Mesendoderm (in vitro differentiated cells): ENCODE measurements at regions not wholly inside any gene's neighbourhood (a gene's known extent, or its start where the extent isn't known, plus 50 kb on each side); places are given as distances from the start of the nearest gene placed in this dataset.
A peak's percentile ranks its signal among the peaks of the same experiment; 100 is the strongest.

Source experiments
- DNase-seq: peaks from one replicate; pipeline ENCODE4 v3.0.0; 2013
- H2AK5ac ChIP-seq: 2 replicates; pipeline ENCODE4 v1.6.1; 2013; ENCODE audit warnings: low read length, inconsistent platforms
- H2BK120ac ChIP-seq: 2 replicates; pipeline ENCODE4 v1.6.1; 2013; ENCODE audit warnings: low read depth, mild to moderate bottlenecking, low read length, moderate library complexity, mixed read lengths
- H2BK15ac ChIP-seq: replicated peaks from 2 replicates; pipeline ENCODE4 v1.6.1; 2013; ENCODE audit warnings: low read depth, mild to moderate bottlenecking, moderate library complexity
- H2BK5ac ChIP-seq: 2 replicates; pipeline ENCODE4 v1.6.1; 2013; ENCODE audit warnings: low read length, inconsistent platforms
- H3K18ac ChIP-seq: 2 replicates; pipeline ENCODE4 v1.6.1; 2013; ENCODE audit warnings: mild to moderate bottlenecking, low read length, mixed read lengths
- H3K23ac ChIP-seq: one replicate; pipeline ENCODE4 v1.6.1; 2013; ENCODE audit warnings: low read length
- H3K27ac ChIP-seq: 2 replicates; pipeline ENCODE4 v1.5.1; 2013; ENCODE audit warnings: low read depth, mild to moderate bottlenecking, inconsistent platforms, low read length, moderate library complexity
- H3K27me3 ChIP-seq: 2 replicates; pipeline ENCODE4 v1.6.1; 2013; ENCODE audit warnings: low read length, control low read depth, mild to moderate bottlenecking, inconsistent platforms; ENCODE audit not compliant: insufficient read depth, poor library complexity
- H3K36me3 ChIP-seq: 2 replicates; pipeline ENCODE4 v1.6.1; 2013; ENCODE audit warnings: low read length, inconsistent platforms; ENCODE audit not compliant: control insufficient read depth, insufficient read depth
- H3K4ac ChIP-seq: one replicate; pipeline ENCODE4 v1.6.1; 2013; ENCODE audit warnings: low read depth, mild to moderate bottlenecking, low read length, moderate library complexity
- H3K4me1 ChIP-seq: 2 replicates; pipeline ENCODE4 v1.6.1; 2013; ENCODE audit warnings: low read depth, low read length, inconsistent platforms; ENCODE audit not compliant: control insufficient read depth
- H3K4me2 ChIP-seq: 2 replicates; pipeline ENCODE4 v1.6.1; 2013; ENCODE audit warnings: low read length
- H3K4me3 ChIP-seq: 2 replicates; pipeline ENCODE4 v1.5.1; 2013; ENCODE audit warnings: mild to moderate bottlenecking, low read length
- H3K56ac ChIP-seq: one replicate; pipeline ENCODE4 v1.6.1; 2013; ENCODE audit warnings: low read length
- H3K79me1 ChIP-seq: 2 replicates; pipeline ENCODE4 v1.6.1; 2013; ENCODE audit warnings: low read length, inconsistent platforms
- H3K79me2 ChIP-seq: 2 replicates; pipeline ENCODE4 v1.6.1; 2013; ENCODE audit warnings: mild to moderate bottlenecking, low read length; ENCODE audit not compliant: control insufficient read depth, insufficient read depth
- H3K9ac ChIP-seq: 2 replicates; pipeline ENCODE4 v1.6.1; 2013; ENCODE audit warnings: low read length, inconsistent platforms
- H4K5ac ChIP-seq: one replicate; pipeline ENCODE4 v1.6.1; 2013; ENCODE audit warnings: low read length
- H4K8ac ChIP-seq: one replicate; pipeline ENCODE4 v1.6.1; 2013; ENCODE audit warnings: low read depth, mild to moderate bottlenecking, control low read depth, low read length, moderate library complexity
- WGBS: extraction: QIAGEN DNeasy Blood & Tissue Kit; methylation state at CpG from one replicate; pipeline ENCODE4 v1.1.7; 2013; ENCODE audit warnings: low lambda C conversion rate, missing lambda C conversion rate; ENCODE audit not compliant: insufficient coverage; ENCODE audit errors: extremely low coverage; 5-methylcytosine and 5-hydroxymethylcytosine counted together

- Histone ChIP-seq H3K4me3 (no peak overlapping the region), H3K27me3 (no peaks in the 10 kb centered on the region), H3K79me1 (no peaks in the 10 kb centered on the region), H3K27ac (no peak overlapping the region), H3K4me2 (no peak overlapping the region), H3K36me3 (no peaks in the 10 kb centered on the region), H3K4me1 (peaks cover 3% of the 10 kb centered on the region), H3K23ac (no peak overlapping the region), H2BK5ac (no peak overlapping the region), H2AK5ac (peak overlapping the region; percentile 55), H3K56ac (peak overlapping the region; percentile 19), H2BK15ac (no peak overlapping the region), H3K4ac (no peak overlapping the region), H3K18ac (no peak overlapping the region), H4K8ac (no peak overlapping the region), H2BK120ac (no peak overlapping the region), H3K79me2 (no peaks in the 10 kb centered on the region), H4K5ac (no peak overlapping the region), H3K9ac (no peak overlapping the region)
- no peak for DNase-seq
- no CpG with 5 or more reads among the region's 3 CpGs for WGBS
These were observed 190.8 kb downstream of the FOXO1 start for GRCh38 chr13:40475617-40476016.

- no peaks in the 10 kb centered on the region for H3K36me3 ChIP-seq
- no peak overlapping the region for H3K4me2 ChIP-seq
- H3K27ac ChIP-seq = no peak overlapping the region
- H2BK120ac ChIP-seq = no peak overlapping the region
- H3K9ac ChIP-seq = no peak overlapping the region
- peaks cover 3% of the 10 kb centered on the region for H3K4me1 ChIP-seq
- no peak for DNase-seq
- WGBS = no CpG with 5 or more reads among the region's 4 CpGs
- no peak overlapping the region for H3K23ac ChIP-seq
- no peak overlapping the region for H2BK15ac ChIP-seq
- H3K18ac ChIP-seq = no peak overlapping the region
- H2AK5ac ChIP-seq = no peak overlapping the region
- H3K56ac ChIP-seq = peak overlapping the region; percentile 18
- H4K8ac ChIP-seq = no peak overlapping the region
- H4K5ac ChIP-seq = no peak overlapping the region
- H3K79me1 ChIP-seq = no peaks in the 10 kb centered on the region
- H3K27me3 ChIP-seq = no peaks in the 10 kb centered on the region
- H3K79me2 ChIP-seq = no peaks in the 10 kb centered on the region
- H2BK5ac ChIP-seq = peak overlapping the region; percentile 12
- H3K4ac ChIP-seq = no peak overlapping the region
- no peak overlapping the region for H3K4me3 ChIP-seq
These were observed 190.1 kb downstream of the FOXO1 start for GRCh38 chr13:40476175-40476958.

- no CpG with 5 or more reads among the region's 17 CpGs for WGBS
- peak overlapping the region; percentile 3 for H3K18ac ChIP-seq
- peak overlapping the region; percentile 3 for H3K27ac ChIP-seq
- H3K4me1 ChIP-seq = peaks cover 3% of the 10 kb centered on the region
- H2BK15ac ChIP-seq = no peak overlapping the region
- H3K23ac ChIP-seq = no peak overlapping the region
- H3K36me3 ChIP-seq = no peaks in the 10 kb centered on the region
- H4K8ac ChIP-seq = no peak overlapping the region
- H2AK5ac ChIP-seq = peak overlapping the region; percentile 71
- H3K79me1 ChIP-seq = no peaks in the 10 kb centered on the region
- no peaks in the 10 kb centered on the region for H3K79me2 ChIP-seq
- H3K56ac ChIP-seq = peak overlapping the region; percentile 78
- no peak overlapping the region for H2BK120ac ChIP-seq
- peak overlapping the region; percentile 78 for H2BK5ac ChIP-seq
- peak overlapping the region; percentile 18 for H3K4ac ChIP-seq
- no peaks in the 10 kb centered on the region for H3K27me3 ChIP-seq
- peak; percentile 40 for DNase-seq
- no peak overlapping the region for H3K9ac ChIP-seq
- no peak overlapping the region for H3K4me3 ChIP-seq
- H4K5ac ChIP-seq = no peak overlapping the region
- H3K4me2 ChIP-seq = no peak overlapping the region
These were observed 188.5 kb downstream of the FOXO1 start for GRCh38 chr13:40477623-40478608.

GRCh38 chr13:40478775-40479174 lies 187.7 kb downstream of the FOXO1 start:
- Histone ChIP-seq H4K5ac (no peak overlapping the region), H3K79me1 (no peaks in the 10 kb centered on the region), H3K27ac (no peak overlapping the region), H3K27me3 (no peaks in the 10 kb centered on the region), H3K56ac (no peak overlapping the region), H2AK5ac (no peak overlapping the region), H3K4ac (no peak overlapping the region), H3K36me3 (no peaks in the 10 kb centered on the region), H4K8ac (no peak overlapping the region), H3K4me1 (peaks cover 3% of the 10 kb centered on the region), H3K79me2 (no peaks in the 10 kb centered on the region), H3K4me3 (no peak overlapping the region), H2BK5ac (no peak overlapping the region), H2BK120ac (no peak overlapping the region), H3K23ac (no peak overlapping the region), H3K9ac (no peak overlapping the region), H2BK15ac (no peak overlapping the region), H3K4me2 (no peak overlapping the region), H3K18ac (peak overlapping the region; percentile 46)
- no peak for DNase-seq
- no CpG with 5 or more reads among the region's 7 CpGs for WGBS

GRCh38 chr13:40479196-40479845 lies 187.1 kb downstream of the FOXO1 start:
- no peaks in the 10 kb centered on the region for H3K27me3 ChIP-seq
- no peak overlapping the region for H2BK120ac ChIP-seq
- no peak overlapping the region for H2AK5ac ChIP-seq
- H3K56ac ChIP-seq = no peak overlapping the region
- peaks cover 3% of the 10 kb centered on the region for H3K4me1 ChIP-seq
- no peak overlapping the region for H4K5ac ChIP-seq
- H3K4me3 ChIP-seq = no peak overlapping the region
- H3K36me3 ChIP-seq = no peaks in the 10 kb centered on the region
- no peak overlapping the region for H3K4ac ChIP-seq
- no peak overlapping the region for H3K4me2 ChIP-seq
- H2BK15ac ChIP-seq = no peak overlapping the region
- no peak overlapping the region for H2BK5ac ChIP-seq
- no peak for DNase-seq
- H3K23ac ChIP-seq = no peak overlapping the region
- no peak overlapping the region for H3K27ac ChIP-seq
- no peaks in the 10 kb centered on the region for H3K79me2 ChIP-seq
- no peak overlapping the region for H4K8ac ChIP-seq
- WGBS = no CpG with 5 or more reads among the region's 28 CpGs
- no peaks in the 10 kb centered on the region for H3K79me1 ChIP-seq
- H3K9ac ChIP-seq = no peak overlapping the region
- H3K18ac ChIP-seq = peak overlapping the region; percentile 46
